CD4-positive, alpha-beta T cell treated with Interleukin-2 at 100 ng/mL for 4 hours (primary cell): ENCODE measurements at regions not wholly inside any gene's neighbourhood (a gene's known extent, or its start where the extent isn't known, plus 50 kb on each side); places are given as distances from the start of the nearest gene placed in this dataset.

Experiments used
- DNase-seq: peaks from one replicate; pipeline ENCODE4 v3.0.0-alpha.2; 2020; ENCODE audit warnings: low spot score

DNA sequence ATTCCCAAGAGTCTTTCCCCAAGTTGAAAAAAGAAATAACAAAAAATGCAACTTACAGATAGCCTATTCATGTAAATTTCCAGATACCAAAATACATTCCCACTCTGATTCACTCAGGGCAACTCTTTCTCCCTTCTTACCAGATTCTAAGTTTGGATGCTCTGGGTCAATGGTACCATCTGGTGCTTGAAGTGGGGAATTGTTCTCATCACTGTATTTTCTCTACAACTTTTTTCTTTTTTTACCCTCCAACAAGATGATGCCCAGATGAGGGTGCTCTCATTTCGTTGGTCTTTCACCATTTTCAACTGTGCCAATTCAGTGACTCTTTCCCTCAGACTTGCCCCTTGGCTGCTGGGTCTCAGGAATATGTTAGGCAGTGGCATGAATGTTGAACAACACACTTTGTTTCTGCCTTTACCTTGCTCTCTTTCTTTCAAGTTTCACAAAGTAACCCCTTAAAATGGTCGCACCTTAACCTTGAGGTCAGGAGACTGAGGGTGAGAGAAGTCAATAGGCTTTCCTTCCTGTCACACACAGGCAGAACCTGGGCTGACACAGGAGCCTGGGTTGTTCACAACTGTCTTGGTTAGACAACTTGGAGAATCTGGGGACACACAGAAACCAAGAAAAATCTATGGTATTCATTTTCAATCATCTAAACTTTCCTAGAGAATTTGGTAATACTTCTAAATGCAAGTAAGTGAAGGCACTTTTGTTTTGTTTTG lies 330.7 kb upstream of the SLCO3A1 start:
- peak; percentile 61 for DNase-seq

DNA sequence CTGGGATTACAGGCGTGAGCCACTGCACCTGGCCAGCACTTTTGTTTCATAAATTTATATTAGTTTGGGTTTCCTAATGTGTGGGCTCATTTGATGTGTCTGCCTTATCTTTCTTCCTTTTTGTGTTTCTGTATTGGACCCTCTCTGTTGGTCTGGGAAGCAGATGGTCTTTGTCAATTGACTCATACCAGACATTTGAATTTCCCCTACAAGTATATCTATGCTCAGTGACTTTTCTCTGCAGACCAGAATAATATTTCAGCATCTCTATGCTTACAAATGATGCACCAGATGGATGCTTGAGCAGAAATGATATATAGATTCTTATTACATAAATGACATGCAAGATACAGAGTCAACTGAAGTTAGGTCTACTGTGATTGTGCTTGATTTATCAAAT lies 329.9 kb upstream of the SLCO3A1 start:
- no peak for DNase-seq

DNA sequence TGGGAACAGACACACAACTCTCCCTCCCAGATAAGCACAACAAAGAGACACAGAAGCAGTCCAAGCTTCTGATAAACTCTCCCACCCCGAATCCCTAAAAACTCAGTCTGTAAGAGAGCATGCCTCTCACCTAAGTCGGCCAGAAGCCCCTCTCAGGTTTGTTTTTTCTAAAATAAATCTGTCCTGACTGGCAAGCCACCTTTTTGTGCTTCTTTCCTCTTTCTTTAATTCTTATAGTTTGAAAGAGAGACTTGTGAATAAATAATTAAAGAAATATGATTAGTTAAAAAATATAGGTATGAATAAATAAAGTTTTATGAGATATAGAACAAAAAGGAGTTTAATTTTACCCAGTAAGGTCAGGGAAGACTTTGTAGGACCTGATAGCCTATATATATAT lies 329.0 kb upstream of the SLCO3A1 start:
- no peak for DNase-seq

DNA sequence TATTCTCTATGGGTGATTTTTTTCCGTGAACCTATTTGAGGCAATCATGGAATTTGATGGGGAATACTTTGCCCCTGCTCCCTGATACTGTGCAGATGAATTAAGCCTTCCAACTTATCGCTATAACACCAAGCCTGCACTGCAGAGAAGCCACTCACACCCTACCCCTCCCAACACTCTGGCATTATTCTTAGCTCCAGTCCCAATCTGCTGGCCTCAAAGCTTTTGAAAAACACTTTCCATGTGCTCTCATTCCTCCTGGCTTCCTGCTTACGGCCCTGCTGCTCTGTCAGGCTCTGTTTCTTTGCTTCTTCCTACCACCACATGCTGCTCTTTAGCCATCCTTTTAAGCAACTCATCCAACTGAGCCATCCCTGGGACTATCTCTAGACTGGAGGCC lies 327.8 kb upstream of the SLCO3A1 start:
- DNase-seq = no peak

DNA sequence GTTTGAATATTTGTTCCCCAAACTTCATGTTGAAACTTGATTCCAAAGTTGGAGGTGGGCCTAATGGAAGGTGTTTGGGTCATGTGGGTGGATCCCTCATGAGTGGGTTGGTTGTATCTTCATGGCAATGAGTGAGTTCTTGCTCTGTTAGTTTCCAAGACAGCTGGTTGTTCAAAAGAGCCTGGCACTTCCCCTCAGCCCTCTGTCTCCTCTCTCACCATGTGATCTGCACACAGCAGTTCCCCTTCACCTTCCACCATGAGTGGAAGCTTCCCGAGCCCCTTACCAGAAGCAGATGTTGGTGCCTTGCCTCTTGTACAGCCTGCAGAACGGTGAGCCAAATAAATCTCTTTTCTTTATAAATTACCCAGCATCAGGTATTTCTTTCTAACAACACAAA lies 327.1 kb upstream of the SLCO3A1 start:
- no peak for DNase-seq

DNA sequence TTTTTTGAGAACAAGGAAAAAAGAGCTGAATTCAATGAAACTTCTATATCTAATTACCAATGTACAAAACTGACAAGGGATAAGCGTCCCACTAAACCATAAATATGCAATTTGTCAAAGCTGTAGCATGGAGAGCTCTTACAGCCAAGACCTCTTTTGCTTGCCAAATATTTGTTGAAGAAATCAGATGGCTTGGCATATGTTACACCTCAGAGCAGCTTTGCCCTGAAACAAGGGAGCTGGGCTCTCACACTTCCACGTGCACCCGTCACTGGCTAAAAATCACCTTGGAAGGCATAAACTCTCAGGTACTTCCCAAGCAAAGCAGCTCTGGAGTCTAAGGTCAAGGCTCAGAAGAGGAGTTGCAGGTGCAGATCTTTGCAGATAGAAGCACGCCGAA lies 324.7 kb upstream of the SLCO3A1 start:
- no peak for DNase-seq

DNA sequence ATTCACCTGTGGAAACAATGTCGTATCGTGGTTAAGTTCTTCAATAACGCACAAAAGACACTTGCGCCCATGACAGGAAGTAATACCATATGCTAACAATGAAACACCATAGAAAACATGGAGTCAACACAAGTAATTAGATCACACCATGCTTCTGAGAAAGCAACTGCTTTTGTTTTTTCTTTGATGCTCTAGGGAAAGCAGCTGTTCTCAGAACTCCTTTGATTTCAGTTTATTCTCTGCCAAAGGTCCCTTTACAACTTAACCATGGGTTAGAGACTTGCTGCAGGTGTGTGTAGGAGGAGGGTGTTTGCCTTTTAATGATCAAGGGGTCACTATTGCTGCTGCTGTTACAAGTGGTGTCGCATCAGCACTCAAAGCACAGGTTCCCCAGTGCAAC lies 324.0 kb upstream of the SLCO3A1 start:
- peak; percentile 40 for DNase-seq

DNA sequence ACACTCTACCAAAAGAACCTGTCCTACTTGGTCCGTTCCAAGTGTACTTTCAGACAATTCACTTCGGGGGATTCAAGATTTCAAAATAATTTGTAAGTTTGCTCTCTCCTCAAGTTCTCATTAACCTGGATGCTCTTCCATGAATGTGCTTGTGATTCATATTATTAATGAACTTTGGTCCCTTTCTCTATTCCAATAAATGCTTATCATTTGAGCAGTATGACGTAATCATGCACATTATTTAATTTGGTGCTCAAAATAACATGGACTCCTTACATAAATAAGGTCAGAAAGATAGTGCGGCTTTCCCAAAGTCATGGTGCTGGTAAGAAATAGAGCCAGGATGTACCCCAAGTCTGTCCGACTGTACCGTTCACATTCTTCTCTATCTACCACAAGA lies 323.2 kb upstream of the SLCO3A1 start:
- DNase-seq = no peak

DNA sequence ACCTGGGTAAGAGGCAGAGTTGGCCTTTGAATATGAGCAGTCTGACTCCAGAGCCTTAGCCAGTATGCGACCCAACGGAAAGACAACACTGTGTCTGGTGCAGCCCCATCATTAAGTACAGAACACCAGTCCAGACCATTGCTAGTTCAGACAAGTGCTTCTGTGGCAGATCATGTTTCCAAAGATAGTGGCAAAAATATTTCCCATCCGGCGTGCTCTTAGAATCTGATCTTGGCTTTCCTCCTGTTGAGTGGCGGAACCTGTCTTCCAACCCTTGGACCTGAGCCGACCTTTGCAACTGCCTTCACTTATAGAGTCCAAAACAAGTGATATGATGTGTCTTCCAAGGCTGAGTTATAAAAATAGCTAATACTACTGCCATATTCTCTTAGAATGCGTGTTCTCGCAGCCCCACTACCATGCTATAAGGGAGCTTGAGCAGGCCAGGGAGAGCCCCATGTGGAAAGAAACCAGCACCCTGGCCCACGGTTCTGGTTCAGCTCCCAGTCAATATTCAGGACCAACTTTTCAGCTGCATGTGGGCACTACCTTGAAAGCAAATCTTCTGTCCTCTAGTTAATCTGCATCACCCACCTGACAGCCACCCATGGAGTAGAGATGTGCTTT lies 322.4 kb upstream of the SLCO3A1 start:
- no peak for DNase-seq

DNA sequence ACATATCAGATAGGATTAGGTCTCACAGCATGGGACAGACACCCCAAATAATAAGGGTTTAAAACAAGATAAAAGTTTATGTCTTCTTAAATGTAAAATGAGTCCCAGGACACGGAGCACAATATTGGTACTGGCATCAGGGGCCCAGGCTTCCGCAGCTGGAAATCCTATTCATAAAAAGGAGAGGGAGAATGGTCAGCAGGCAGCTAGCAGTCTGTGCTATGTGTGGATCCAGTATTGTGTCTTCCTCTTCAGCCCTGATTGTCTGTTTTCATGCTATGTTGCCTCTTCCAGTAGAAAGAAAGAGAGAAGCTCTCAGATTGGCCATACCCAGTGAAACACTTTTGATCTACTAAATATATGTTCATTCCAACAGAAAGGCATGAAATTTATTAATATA lies 319.3 kb upstream of the SLCO3A1 start:
- DNase-seq = no peak

DNA sequence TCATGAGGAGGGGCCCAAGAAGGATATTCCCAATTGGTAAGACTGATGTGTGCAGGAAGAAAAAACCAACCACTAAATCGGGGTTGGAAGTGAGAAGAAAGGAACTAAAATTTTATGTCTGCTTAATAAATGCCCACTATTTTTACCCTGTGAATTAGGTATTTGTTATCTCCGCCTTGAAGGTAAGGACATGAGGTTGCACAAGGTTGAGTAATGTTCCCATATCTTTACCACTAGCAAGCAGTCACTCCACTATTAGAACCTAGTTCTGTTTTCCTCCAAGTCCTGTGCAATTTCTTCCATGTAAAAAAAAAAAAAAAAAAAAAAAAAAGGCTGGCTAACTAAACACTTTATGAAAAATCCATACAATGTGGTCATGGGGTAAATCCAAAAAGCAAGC lies 318.5 kb upstream of the SLCO3A1 start:
- no peak for DNase-seq

DNA sequence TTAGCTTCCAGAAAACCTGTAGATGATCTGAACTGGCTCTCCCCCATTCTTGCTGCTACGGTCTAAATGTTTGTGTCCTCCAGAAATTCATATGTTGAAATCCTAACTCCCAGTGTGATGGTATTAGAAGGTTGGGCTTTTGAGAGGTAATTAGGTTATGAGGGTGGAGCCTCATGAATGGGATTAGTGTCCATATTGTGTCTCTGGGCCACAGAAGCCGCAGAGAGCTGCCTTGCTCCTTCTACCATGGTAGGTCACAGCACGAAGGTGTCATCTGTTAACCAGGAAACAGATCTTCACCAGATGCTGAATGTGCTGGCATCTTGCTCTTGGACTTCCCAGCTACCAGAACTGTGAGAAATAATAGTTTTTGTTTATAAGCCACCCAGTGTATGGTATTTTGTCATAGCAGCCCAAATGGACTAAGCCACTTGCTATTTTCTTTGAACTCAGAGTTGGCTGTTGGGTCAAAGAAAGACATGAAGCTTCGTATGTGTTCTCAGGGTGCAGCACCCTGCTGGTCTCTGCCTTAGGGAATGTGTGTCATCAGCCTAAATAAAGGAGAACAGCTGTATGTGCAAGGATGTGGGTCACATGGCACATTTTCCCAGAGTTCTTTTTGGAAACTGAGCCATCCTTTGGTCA lies 317.5 kb upstream of the SLCO3A1 start:
- no peak for DNase-seq

DNA sequence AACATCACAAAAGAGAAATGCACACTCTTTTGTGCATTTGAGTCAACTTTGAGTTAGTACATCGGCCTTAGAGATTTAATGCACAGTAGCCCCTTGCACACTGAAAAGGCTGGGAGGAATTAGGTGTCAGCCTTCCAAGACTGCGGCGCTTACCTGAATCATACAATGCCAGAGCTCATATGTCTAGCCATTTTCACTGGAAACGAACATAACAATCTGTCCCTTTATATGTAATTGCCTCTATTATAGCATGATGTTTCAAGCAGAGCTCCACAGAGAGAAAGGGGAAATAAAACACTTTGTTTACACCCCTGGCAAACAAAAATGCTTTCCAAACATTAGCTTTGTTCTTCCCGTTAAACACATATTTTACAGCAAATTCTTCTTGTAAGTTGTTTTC lies 315.7 kb upstream of the SLCO3A1 start:
- no peak for DNase-seq

DNA sequence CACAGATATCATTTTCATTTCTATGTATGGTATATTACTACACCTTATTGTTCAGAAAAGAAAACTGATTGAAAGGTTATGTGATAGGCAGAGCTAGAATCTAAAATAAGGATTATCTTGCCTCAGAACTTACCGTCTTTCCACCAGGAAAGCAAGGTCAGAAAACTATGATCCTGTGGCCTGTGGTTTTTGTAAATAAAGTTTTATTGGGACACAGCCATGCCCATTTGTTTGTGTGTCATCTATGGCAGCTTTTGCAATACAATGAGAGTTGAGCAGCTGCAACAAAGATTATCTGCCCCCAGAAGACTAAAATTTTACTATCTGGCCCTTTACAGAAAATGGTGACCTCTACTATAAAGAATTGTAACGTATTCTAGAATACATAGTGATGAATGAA lies 314.7 kb upstream of the SLCO3A1 start:
- no peak for DNase-seq

DNA sequence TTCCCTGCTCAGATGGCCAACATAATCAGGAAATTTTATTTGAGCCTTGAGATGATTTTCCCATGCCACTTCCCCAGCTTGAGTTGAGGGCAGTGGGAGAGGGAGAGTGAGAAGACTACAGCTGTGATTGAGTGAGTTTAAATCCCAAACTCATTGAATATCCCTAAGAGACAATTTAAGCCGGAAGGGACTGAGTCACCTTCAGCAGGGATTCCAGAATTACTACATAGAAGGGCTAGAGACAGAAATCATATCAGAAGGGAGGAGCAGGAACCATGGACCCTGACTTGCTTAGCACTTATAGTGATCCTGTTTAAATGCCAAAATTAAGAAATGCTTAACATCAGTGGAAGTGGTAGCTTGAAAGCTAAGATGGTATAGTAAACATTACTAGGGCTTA lies 312.2 kb upstream of the SLCO3A1 start:
- no peak for DNase-seq

DNA sequence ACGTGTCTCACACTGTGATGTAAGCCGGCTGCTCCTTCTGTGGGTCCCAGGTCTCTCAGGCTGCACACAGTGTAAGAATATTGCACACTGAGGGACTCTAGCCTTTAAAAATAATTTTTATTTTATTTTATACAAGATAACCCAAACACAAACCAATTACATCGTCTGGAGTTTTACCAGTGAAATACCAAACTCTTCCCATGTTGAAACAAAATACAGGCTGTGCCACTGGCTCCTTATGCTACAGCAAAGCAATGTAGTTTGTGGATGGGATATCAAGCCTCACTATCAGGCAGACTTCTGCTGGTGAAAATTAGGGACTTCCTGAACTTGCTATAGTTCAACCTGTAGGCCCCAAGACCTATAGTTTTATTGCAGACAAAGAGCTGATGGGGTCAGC lies 311.3 kb upstream of the SLCO3A1 start:
- DNase-seq = no peak

DNA sequence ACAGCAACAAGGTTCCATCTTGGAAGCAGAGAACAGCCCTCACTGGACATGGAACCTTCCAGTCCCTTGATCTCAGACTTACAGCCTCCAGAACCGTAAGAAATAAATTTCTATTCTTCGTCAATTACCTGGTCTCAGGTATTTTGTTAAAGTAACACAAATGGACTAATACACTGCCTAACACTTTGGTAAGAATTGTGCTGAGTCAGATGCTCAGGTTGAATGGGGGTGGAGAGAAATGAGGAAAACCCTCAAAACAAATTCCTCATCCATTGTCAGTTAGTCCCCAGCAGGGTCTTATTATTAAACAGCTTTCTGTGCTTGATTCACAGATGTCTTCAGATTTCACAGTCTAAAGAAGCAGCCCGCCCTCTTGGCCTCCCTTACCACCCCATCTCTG lies 306.2 kb upstream of the SLCO3A1 start:
- no peak for DNase-seq

DNA sequence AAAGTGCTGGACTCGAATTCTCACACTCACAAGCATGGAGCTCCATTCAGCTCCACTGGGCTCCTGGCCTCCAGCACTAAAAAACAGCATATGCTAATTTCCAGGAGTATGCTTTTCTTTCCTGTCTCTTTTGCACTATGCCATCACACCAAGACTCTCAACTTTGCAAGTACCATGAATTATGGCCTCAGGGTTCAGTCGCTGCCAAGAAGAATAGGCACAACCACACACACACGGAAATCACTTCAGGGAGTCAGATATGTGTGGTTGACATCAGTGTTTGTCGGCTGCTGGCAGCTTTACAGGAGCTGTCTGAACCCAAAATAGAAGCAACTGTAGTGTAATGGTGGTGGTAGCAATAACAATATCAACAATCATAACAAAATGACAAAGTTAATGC lies 305.0 kb upstream of the SLCO3A1 start:
- DNase-seq = no peak

DNA sequence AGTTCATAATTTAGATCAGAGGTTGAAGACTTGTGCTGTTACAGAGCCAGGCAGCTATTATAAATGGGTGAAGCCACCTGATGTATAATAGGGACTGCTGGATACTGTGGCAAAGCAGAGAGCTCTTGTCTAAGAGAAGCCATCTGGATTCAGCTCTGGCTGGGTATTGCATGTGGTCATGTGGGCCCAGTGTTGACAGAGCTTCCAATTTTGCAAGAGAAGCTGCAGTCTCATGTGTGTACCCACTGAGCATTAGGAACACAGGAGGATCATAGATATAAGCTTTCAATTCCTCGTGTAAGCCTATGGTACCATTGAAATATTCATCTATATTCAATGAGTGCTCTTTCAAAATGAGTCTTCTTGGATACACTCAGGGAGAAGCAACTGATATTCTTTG lies 303.9 kb upstream of the SLCO3A1 start:
- DNase-seq = no peak

DNA sequence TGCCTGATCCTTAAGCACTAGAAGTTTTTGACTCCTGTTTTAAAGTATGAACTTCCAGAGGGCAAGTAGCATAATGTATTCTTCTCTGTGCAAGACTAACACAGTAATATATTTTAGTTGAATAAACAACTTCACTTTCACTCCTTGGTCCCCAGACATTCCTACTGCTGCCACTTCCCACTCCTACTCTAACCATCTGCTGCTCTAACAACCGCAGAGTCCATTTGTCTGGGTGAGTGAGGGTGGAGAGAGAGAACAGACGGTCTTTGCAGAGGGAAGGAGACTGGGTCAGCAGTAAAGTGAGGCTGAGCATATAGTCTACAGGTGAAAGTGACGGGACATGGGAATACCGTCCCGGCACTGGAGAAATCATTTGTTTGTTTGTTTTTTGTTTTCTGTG lies 301.0 kb upstream of the SLCO3A1 start:
- no peak for DNase-seq

DNA sequence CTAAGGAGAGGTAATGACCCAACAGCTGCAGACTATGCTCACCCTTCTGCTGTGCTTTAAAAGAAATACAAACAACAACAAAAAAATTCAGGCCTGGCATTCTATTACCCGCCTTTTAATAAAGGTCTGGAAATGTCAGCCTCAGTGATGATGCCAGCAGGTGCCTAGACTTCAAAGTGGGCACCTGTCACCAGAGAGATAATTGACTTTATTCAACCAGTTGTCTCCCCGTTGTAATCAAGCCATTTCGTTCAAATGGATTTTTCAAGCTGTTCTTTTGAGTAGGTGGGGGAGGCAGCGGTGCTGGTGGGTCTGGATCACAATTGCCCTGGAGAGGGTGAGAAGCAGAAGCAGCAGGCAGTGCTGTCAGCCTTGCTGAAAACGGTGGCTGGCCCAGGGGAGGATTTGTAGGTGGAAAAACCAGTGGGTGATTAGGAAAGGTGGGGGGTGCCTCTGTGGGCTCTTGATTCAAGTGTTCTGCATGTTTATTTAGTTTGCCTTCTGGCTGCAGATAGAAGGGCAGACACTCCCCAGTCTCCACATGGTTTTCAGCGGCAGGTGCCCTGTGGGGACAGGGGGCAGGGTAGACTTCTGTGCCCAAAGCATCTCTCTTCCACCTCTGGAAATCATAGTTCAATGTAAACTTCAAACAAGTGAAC lies 300.2 kb upstream of the SLCO3A1 start:
- no peak for DNase-seq

DNA sequence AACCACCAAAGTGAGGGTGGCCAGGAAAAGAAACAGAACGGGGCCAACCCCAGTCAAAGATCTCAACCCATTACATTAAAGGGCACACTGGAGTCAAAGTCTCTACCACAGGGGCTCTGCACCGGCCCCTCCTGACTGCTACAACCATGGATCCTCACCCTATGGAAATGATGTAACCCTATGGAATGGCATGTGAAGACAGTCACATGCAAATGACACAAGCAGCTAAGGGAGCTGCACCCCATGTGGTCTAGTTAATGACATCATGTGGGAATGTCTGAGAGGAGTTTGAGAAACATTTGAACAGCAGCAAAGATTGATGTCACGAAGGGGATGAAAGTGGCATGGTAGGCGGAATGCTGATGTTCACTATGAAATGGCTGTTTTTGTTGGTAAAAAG lies 298.2 kb upstream of the SLCO3A1 start:
- DNase-seq = no peak

DNA sequence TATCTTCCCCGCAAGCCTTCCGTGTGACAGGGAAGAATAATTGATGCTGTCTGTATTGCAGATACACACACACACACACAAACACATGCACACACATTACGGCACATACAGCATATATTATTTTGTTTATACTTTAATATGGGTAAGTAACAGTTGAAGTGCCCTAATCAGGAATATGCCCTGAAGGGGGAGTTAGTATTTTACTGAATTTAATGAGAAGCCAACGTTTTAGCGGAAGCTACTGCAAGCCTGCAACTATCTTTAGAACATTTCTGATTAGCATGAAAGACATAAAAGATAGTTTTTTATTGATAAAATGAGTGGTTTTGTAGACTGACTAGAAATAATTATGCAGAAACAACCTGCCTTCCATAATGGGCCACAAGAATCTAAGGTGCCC lies 296.6 kb upstream of the SLCO3A1 start:
- no peak for DNase-seq
